HFF-Myc (cell line): ENCODE measurements at regions not wholly inside any gene's neighbourhood (a gene's known extent, or its start where the extent isn't known, plus 50 kb on each side); places are given as distances from the start of the nearest gene placed in this dataset.

Experiments
- DNase-seq: peaks from one replicate; pipeline ENCODE4 v3.0.0-alpha.2; 2011; ENCODE audit warnings: low read depth; ENCODE audit errors: extremely low read depth
- H3K4me3 ChIP-seq: replicated peaks from 2 replicates; pipeline ENCODE4 v1.5.1; 2011; ENCODE audit warnings: low read depth, mild to moderate bottlenecking, control low read depth, low read length
- CTCF ChIP-seq: IDR thresholded peaks from 2 replicates; pipeline ENCODE4 v1.5.1; 2012; ENCODE audit warnings: mild to moderate bottlenecking, low read depth, low read length, control low read depth; ENCODE audit errors: missing control alignments

GRCh38 chr4:136551753-136552152 is 980.5 kb downstream of the PCDH18 start:
- no peak overlapping the region for H3K4me3 ChIP-seq
- no peak for DNase-seq
- no peak for TF ChIP-seq CTCF

- TF ChIP-seq CTCF = no peak
- H3K4me3 ChIP-seq = no peak overlapping the region
- no peak for DNase-seq
These were observed 991.5 kb downstream of the PCDH18 start for GRCh38 chr4:136540747-136541146.

GRCh38 chr4:136528131-136528530 is 1004.2 kb downstream of the PCDH18 start:
- no peak overlapping the region for H3K4me3 ChIP-seq
- TF ChIP-seq CTCF = no peak
- DNase-seq = no peak

- no peak for DNase-seq
- no peak overlapping the region for H3K4me3 ChIP-seq
These were observed 1005.8 kb downstream of the PCDH18 start for GRCh38 chr4:136526517-136526916.

GRCh38 chr4:136524039-136524438 is 1008.3 kb downstream of the PCDH18 start:
- TF ChIP-seq CTCF = no peak
- H3K4me3 ChIP-seq = no peak overlapping the region
- no peak for DNase-seq

More at GRCh38 chr4:136526517-136526916, 1005.8 kb downstream of the PCDH18 start:
- no peak for TF ChIP-seq CTCF

GRCh38 chr4:136516371-136516770 is 1015.9 kb downstream of the PCDH18 start:
- no peak for TF ChIP-seq CTCF
- no peak overlapping the region for H3K4me3 ChIP-seq
- DNase-seq = no peak

GRCh38 chr4:136505020-136505419 is 1027.3 kb downstream of the PCDH18 start:
- no peak for DNase-seq
- H3K4me3 ChIP-seq = no peak overlapping the region
- TF ChIP-seq CTCF = no peak
